ACC112 (cell line): ENCODE measurements at regions not wholly inside any gene's neighbourhood (a gene's known extent, or its start where the extent isn't known, plus 50 kb on each side); places are given as distances from the start of the nearest gene placed in this dataset.

Source experiments
- H2AFZ ChIP-seq: fragments of 200-600 bp; sonication (generic); one replicate; pipeline ENCODE4 v1.6.0; 2017; ENCODE audit warnings: antibody characterized with exemption, low read length; ENCODE audit not compliant: unreplicated experiment
- H3K27ac ChIP-seq: fragments of 200-600 bp; sonication (generic); 2 replicates; pipeline ENCODE4 v1.5.1; 2014; ENCODE audit warnings: low read depth, mild to moderate bottlenecking, antibody characterized with exemption, low read length, moderate library complexity
- H3K27me3 ChIP-seq: fragments of 200-600 bp; sonication (generic); 2 replicates; pipeline ENCODE4 v1.6.1; 2014; ENCODE audit warnings: mild to moderate bottlenecking, antibody characterized with exemption, low read length, moderate library complexity, mixed read lengths; ENCODE audit not compliant: insufficient read depth
- H3K36me3 ChIP-seq: fragments of 200-600 bp; sonication (generic); 2 replicates; pipeline ENCODE4 v1.6.1; 2016; ENCODE audit warnings: mild to moderate bottlenecking, antibody characterized with exemption, low read length, moderate library complexity, mixed read lengths; ENCODE audit not compliant: insufficient read depth
- H3K4me1 ChIP-seq: fragments of 200-600 bp; sonication (generic); one replicate; pipeline ENCODE4 v1.6.1; 2016; ENCODE audit warnings: low read length, mixed read lengths; ENCODE audit not compliant: insufficient read depth, unreplicated experiment, control insufficient read depth
- H3K4me3 ChIP-seq: fragments of 200-600 bp; sonication (generic); 2 replicates; pipeline ENCODE4 v1.5.1; 2014; ENCODE audit warnings: mild to moderate bottlenecking, low read depth, low read length
- H3K79me2 ChIP-seq: fragments of 200-600 bp; sonication (generic); one replicate; pipeline ENCODE4 v1.6.0; 2016; ENCODE audit warnings: low read length; ENCODE audit not compliant: control insufficient read depth, unreplicated experiment, insufficient read depth

DNA sequence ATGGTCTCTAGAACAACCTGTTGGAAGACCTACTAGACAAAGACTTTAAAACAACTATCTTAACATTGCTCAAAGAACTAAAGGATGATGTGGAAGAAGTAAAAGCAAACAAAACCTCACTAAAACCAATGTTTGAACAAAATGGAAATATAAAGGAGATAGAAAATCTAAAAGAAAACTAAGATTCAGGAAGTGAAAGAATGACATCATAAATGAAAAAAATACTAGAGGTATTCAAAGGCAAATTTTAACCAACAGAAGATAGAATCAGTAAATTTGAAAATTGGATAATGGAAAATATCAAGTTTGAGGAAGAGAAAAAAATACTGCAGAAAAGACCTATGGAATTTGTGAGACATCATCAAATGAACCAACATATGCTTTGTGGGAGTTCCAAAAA is 914.1 kb upstream of the GJE1 start:
- Histone ChIP-seq H3K27me3 (no peaks in the 10 kb centered on the region), H3K36me3 (no peaks in the 10 kb centered on the region), H3K4me1 (no peaks in the 10 kb centered on the region), H3K4me3 (no peak overlapping the region), H3K79me2 (no peaks in the 10 kb centered on the region), H3K27ac (no peak overlapping the region), H2AFZ (no peak overlapping the region)

DNA sequence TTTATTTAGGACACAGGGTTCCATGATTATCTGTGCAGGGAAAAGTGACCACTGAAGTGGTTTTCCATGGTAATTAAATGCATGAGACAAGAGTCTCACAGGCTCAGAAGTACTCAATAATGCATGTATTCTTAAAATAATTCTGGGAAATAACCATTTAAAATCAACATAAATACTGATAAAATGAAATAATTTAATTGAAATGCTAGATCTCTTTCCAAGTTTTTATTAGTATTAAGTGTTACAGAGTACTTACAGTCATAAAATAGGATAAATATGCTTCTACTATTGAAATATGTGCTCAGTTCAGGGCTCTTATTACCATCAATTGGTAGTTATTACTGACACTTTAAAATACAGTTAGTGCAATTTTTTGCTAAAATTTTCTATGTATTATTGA is 916.0 kb upstream of the GJE1 start:
- Histone ChIP-seq H2AFZ (no peak overlapping the region), H3K4me1 (no peaks in the 10 kb centered on the region), H3K27ac (no peak overlapping the region), H3K4me3 (no peak overlapping the region), H3K27me3 (no peaks in the 10 kb centered on the region), H3K79me2 (no peaks in the 10 kb centered on the region), H3K36me3 (no peaks in the 10 kb centered on the region)

- Histone ChIP-seq H3K79me2 (no peaks in the 10 kb centered on the region), H3K4me1 (no peaks in the 10 kb centered on the region), H3K36me3 (no peaks in the 10 kb centered on the region), H2AFZ (no peak overlapping the region), H3K4me3 (no peak overlapping the region), H3K27me3 (no peaks in the 10 kb centered on the region), H3K27ac (no peak overlapping the region)
Measured at GRCh38 chr6:141212296-141212695, 920.4 kb upstream of the GJE1 start.

GRCh38 chr6:141211845-141212244 is 920.9 kb upstream of the GJE1 start:
- H3K36me3 ChIP-seq: no peaks in the 10 kb centered on the region
- no peaks in the 10 kb centered on the region for H3K79me2 ChIP-seq
- H3K27me3 ChIP-seq: no peaks in the 10 kb centered on the region
- no peaks in the 10 kb centered on the region for H3K4me1 ChIP-seq
- no peak overlapping the region for H3K27ac ChIP-seq
- no peak overlapping the region for H2AFZ ChIP-seq
- H3K4me3 ChIP-seq: no peak overlapping the region

DNA sequence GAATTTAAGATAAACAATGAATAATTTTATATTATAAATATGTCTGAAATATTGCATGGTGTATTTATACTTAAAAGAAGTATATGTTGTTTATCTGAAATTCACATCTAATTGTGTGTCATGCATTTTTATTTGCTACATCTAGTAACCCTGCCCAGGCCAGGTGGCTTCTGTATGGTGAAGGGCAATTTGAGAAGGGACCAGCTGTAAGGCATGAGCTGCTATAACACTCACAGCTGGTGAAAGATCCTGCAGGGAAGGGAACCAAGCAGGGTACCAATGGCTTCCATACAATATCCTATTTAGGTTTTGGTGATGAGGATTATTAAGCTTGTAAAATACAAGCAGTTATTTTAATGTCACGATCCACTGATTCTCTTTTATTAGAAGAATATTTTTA is 921.8 kb upstream of the GJE1 start:
- H3K36me3 ChIP-seq: no peaks in the 10 kb centered on the region
- no peaks in the 10 kb centered on the region for H3K27me3 ChIP-seq
- no peaks in the 10 kb centered on the region for H3K79me2 ChIP-seq
- no peak overlapping the region for H3K4me3 ChIP-seq
- H2AFZ ChIP-seq: no peak overlapping the region
- H3K4me1 ChIP-seq: no peaks in the 10 kb centered on the region
- H3K27ac ChIP-seq: no peak overlapping the region

GRCh38 chr6:141209890-141210289 is 922.8 kb upstream of the GJE1 start:
- Histone ChIP-seq H3K36me3 (no peaks in the 10 kb centered on the region), H3K27me3 (no peaks in the 10 kb centered on the region), H3K4me3 (no peak overlapping the region), H3K79me2 (no peaks in the 10 kb centered on the region), H2AFZ (no peak overlapping the region), H3K27ac (no peak overlapping the region), H3K4me1 (no peaks in the 10 kb centered on the region)

DNA sequence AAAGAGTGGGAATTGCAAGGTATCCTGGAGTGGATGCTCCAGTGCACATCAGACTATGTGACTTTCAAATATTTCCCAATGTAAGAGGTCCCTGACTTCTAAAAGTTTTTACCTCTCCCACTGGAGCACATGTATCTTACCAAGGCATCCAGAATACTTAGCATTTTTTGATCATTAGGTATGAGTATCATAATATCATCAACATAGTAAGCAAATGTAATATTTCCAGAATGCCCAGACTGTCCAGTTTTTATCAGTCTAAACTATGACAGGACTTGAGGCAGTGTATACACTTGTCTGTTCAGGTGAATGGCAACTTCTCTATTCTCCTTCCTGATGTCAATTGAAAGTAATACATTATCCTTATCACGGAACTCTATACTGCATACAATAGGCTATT is 924.6 kb upstream of the GJE1 start:
- no peaks in the 10 kb centered on the region for H3K4me1 ChIP-seq
- H3K27me3 ChIP-seq: no peaks in the 10 kb centered on the region
- H3K79me2 ChIP-seq: no peaks in the 10 kb centered on the region
- no peaks in the 10 kb centered on the region for H3K36me3 ChIP-seq
- H3K27ac ChIP-seq: no peak overlapping the region
- no peak overlapping the region for H3K4me3 ChIP-seq
- H2AFZ ChIP-seq: no peak overlapping the region

DNA sequence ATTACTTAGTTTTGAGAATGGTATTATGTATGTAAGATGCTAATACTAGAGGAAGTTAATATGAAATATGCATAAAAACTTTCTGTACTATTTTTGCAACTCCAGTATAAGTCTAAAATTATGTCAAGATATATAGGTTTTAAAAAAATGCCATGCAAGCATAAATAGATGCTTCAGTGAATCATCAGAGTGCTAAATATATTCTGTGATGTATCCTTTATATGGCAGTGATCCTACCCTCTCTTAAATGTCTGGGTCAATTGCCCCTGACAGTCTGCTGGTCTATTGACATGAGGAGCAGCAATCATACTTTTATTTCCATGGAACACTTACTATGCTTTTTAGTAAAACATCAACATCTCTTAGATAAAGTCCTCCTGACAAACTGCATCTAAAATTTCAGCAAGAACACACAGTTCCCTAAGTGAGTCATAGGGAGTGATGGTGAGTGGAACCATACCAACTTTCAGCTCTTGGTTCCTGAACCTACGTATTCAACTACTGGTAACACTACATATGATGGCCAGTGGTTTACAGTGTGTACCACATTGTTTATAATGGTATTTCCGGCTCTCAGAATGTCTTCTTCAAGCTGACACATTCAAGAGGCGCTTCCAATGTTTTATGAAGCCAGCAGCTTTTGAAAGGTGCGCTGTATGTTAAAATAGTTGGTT is 928.7 kb upstream of the GJE1 start:
- no peaks in the 10 kb centered on the region for H3K36me3 ChIP-seq
- H3K27me3 ChIP-seq: no peaks in the 10 kb centered on the region
- no peaks in the 10 kb centered on the region for H3K4me1 ChIP-seq
- no peak overlapping the region for H3K4me3 ChIP-seq
- no peak overlapping the region for H3K27ac ChIP-seq
- no peaks in the 10 kb centered on the region for H3K79me2 ChIP-seq
- H2AFZ ChIP-seq: no peak overlapping the region

DNA sequence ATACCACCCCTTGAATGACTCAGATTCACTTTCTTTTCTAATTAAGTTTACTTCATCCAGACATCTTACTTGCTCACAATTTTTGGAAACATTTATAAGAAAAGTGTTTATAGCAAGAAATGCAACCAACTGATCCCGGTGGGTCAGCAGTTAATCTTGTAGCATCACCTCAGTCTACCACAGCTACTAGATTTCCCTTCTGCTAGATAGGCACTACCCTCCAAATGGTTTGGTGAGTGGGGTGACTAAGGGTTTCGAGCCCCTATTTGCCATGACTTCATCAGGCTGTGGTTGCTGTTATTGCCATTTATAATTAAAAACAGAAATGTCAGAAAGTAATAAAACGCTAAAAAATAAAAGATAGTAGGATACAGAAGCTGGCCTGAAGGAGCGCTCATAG is 930.1 kb upstream of the GJE1 start:
- H3K27me3 ChIP-seq: no peaks in the 10 kb centered on the region
- no peaks in the 10 kb centered on the region for H3K36me3 ChIP-seq
- no peak overlapping the region for H3K27ac ChIP-seq
- no peaks in the 10 kb centered on the region for H3K4me1 ChIP-seq
- H3K79me2 ChIP-seq: no peaks in the 10 kb centered on the region
- H3K4me3 ChIP-seq: no peak overlapping the region
- no peak overlapping the region for H2AFZ ChIP-seq

DNA sequence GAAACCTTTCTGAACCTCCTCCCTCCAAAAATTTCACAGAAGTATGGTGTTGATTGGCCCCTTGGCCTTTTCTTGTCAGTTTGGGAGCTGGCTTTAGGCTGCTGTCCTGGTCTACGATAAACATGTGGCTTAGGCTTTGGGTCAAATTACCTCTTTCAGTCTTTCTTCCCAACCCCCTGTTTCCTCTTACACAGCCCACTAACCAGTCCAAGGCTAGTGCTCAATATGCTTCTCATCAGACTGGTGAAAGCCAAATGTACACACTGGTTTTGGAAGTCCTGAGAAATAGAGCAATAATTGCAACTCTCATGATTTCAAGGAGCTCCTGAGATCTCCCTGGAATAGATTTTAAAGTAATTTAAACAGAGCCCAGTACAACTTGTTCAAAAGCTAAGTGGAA is 933.7 kb upstream of the GJE1 start:
- Histone ChIP-seq H3K4me1 (no peaks in the 10 kb centered on the region), H3K27ac (no peak overlapping the region), H3K79me2 (no peaks in the 10 kb centered on the region), H3K27me3 (no peaks in the 10 kb centered on the region), H3K36me3 (no peaks in the 10 kb centered on the region), H2AFZ (peak overlapping the region; percentile 32), H3K4me3 (no peak overlapping the region)

DNA sequence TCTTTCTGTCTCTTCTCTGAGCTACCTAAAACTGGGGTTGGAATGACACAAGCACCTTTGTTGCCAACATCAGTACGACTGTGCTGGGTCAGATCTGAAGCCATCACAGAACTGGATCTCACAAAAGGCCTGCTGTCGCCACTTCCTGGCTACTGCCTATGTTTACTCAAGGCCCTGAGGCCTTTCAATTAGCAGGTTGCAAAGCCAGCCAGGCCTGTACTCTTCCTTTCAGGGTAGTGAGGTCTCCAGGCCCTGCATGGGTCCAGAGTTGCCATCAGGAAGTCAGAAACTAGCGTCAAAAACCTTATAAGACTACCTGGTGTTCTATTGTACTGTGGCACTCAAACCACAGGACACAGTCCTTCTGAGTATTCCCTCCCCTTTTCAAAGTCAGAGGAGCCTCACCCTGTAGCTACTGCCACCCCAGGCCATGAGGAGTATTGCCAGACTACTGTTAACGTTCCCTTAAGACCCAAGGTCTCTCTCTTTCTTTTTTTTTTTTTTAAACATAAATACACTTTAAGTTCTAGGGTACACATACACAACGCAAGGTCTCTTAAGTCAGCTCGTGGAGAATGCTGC is 937.4 kb upstream of the GJE1 start:
- no peak overlapping the region for H2AFZ ChIP-seq
- H3K79me2 ChIP-seq: no peaks in the 10 kb centered on the region
- no peaks in the 10 kb centered on the region for H3K4me1 ChIP-seq
- no peak overlapping the region for H3K27ac ChIP-seq
- no peak overlapping the region for H3K4me3 ChIP-seq
- no peaks in the 10 kb centered on the region for H3K36me3 ChIP-seq
- no peaks in the 10 kb centered on the region for H3K27me3 ChIP-seq
